ENCODE measurements at regions not wholly inside any gene's neighbourhood (a gene's known extent, or its start where the extent isn't known, plus 50 kb on each side); places are given as distances from the start of the nearest gene placed in this dataset.

DNA sequence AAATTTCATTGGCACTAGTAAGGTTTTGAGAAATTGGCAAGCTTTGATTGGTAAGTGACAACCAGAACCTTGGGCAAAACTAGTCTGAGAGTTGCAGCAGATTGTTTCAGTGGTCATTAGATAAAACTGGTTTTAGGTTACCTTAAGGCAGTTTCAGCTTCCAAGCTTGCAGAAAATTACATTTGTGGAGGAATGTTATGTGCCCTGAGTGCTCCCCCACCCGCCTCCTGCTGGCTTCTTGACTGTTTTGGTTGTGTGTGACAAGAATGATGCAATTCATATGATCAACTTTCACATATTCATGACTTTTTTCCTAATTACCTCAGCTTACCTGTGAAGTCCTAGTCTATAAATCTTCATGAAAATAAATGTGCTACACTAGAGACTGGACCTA lies 599.5 kb upstream of the ZNF804A start:
- ATAC-seq (replicated peaks in 1 of 4) (no peak), DNase-seq (no peak)
- H3K27me3 Mint-ChIP-seq: no peaks in the 10 kb centered on the region
- H3K4me1 Mint-ChIP-seq: no peaks in the 10 kb centered on the region
- no peak overlapping the region for H3K4me3 Mint-ChIP-seq
- Histone ChIP-seq H3K27ac (ENCODE audit: low read length) (no peak overlapping the region), H3K9me3 (no peaks in the 10 kb centered on the region), H3K4me1 (ENCODE audit: control insufficient read depth in 1 of 2, extremely low read depth in 1 of 2, insufficient read depth in 2 of 2, low read length in 2 of 2) (no peaks in the 10 kb centered on the region), H3K27me3 (replicated peaks in 1 of 2; ENCODE audit: control insufficient read depth in 2 of 2, extremely low read depth in 1 of 2, insufficient read depth in 2 of 2, low read length in 1 of 2) (no peaks in the 10 kb centered on the region), H3K36me3 (ENCODE audit: control insufficient read depth in 2 of 2, extremely low read depth in 1 of 2, insufficient read depth in 1 of 2, low read length in 1 of 2) (no peaks in the 10 kb centered on the region), H3K4me3 (ENCODE audit: control insufficient read depth in 1 of 2, extremely low read depth in 1 of 2, low read length in 1 of 2) (no peak overlapping the region)
- H3K9me3 Mint-ChIP-seq: peaks cover 0 to 14% (median 0%) of the 10 kb centered on the region in 3 donors
- no CpG with 5 or more reads among the region's 1 CpG for WGBS (ENCODE audit: insufficient coverage)
- no peak overlapping the region for H3K27ac Mint-ChIP-seq
- CTCF ChIA-PET: no interaction called here
- H3K36me3 Mint-ChIP-seq: no peaks in the 10 kb centered on the region
- POLR2A ChIA-PET: no interaction called here

DNA sequence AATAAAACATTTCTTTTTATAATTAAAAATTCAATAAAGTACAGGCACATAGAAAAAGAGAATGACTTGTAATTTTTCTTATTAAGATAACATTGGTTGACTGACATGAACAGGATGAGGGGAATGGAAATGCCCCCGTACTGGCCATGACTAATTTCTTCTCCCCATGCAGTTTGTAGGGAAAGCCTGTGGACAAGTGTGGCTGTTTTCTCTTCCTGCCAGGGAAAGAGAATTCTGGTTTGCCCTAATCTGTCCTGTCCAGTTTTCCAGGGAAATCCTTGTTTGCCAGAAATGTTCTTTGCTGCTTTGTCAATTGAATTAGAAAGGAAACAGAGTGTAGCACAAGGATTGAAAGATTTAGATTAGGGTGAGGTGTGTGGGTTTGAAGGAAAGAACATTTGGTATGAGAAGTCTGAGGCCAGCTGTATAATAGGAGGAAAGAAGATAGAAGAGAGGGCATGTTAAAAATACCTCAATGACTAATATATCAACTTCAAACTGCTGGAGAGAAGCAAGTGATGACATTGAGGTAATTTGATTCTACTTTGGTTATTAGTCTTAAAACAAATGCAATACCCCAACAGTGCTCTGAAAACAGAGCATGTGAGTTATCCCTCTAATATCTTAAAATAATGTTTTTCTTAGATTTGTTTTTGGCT lies 593.9 kb upstream of the ZNF804A start:
- ATAC-seq (replicated peaks in 1 of 4): no peak
- H3K36me3 ChIP-seq (ENCODE audit: control insufficient read depth in 2 of 2, extremely low read depth in 1 of 2, insufficient read depth in 1 of 2, low read length in 1 of 2): no peaks in the 10 kb centered on the region
- H3K4me3 ChIP-seq (ENCODE audit: control insufficient read depth in 1 of 2, extremely low read depth in 1 of 2, low read length in 1 of 2): no peak overlapping the region
- H3K9me3 ChIP-seq: no peaks in the 10 kb centered on the region
- ChIA-PET POLR2A (no interaction called here), CTCF (no interaction called here)
- H3K27ac Mint-ChIP-seq: no peak overlapping the region
- no peak overlapping the region for H3K4me3 Mint-ChIP-seq
- no peaks in the 10 kb centered on the region for H3K4me1 Mint-ChIP-seq
- H3K4me1 ChIP-seq (ENCODE audit: control insufficient read depth in 1 of 2, extremely low read depth in 1 of 2, insufficient read depth in 2 of 2, low read length in 2 of 2): no peaks in the 10 kb centered on the region
- no peak overlapping the region for H3K27ac ChIP-seq (ENCODE audit: low read length)
- no peaks in the 10 kb centered on the region for H3K27me3 ChIP-seq (replicated peaks in 1 of 2; ENCODE audit: control insufficient read depth in 2 of 2, extremely low read depth in 1 of 2, insufficient read depth in 2 of 2, low read length in 1 of 2)
- H3K27me3 Mint-ChIP-seq: no peaks in the 10 kb centered on the region
- WGBS (ENCODE audit: insufficient coverage): 20% methylated on average over 1 of the region's 1 CpG
- no peaks in the 10 kb centered on the region for H3K36me3 Mint-ChIP-seq
- no peak for DNase-seq
- H3K9me3 Mint-ChIP-seq: peaks cover 0 to 4% (median 0%) of the 10 kb centered on the region in 3 donors

DNA sequence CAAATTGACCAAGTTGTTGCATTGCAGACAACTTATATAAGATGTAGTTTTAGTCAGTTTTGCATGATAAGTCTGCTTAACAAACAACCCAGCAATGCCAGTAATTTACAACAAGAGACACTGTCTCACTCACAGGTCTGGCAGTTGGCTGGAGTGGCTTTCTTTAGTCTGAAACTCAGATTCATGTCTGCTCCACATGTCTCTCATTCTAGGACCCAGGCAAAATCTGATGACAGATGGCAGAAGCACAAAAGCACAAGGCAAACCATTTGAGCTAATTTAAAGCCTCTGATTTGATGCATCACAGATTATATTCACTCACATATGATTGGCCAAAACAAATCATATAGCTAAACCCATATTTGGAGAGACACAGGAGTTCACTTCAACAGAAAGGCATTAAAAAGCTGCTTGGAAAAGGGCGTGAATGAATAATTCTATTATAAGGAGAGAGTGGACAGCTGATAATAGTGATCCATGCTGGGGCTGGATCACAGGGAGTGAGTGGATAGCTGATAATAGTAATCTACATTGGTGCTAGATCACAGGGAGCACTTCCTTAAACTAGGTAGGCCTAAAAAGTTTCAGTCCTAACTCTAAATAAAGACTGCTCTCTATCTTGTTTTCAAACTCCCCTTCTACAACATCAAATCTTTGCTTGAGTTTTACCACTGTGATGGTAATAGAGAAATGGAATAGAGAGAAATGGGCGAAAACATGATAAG lies 593.2 kb upstream of the ZNF804A start:
- ChIA-PET CTCF (no interaction called here), POLR2A (no interaction called here)
- H3K27ac Mint-ChIP-seq: no peak overlapping the region
- peaks cover 0 to 4% (median 0%) of the 10 kb centered on the region in 3 donors for H3K9me3 Mint-ChIP-seq
- WGBS (ENCODE audit: insufficient coverage): no CpG with 5 or more reads among the region's 2 CpGs
- no peaks in the 10 kb centered on the region for H3K4me1 ChIP-seq (ENCODE audit: control insufficient read depth in 1 of 2, extremely low read depth in 1 of 2, insufficient read depth in 2 of 2, low read length in 2 of 2)
- no peak overlapping the region for H3K27ac ChIP-seq (ENCODE audit: low read length)
- H3K36me3 Mint-ChIP-seq: no peaks in the 10 kb centered on the region
- no peaks in the 10 kb centered on the region for H3K4me1 Mint-ChIP-seq
- no peak overlapping the region for H3K4me3 Mint-ChIP-seq
- no peak for ATAC-seq (replicated peaks in 1 of 4)
- DNase-seq: no peak
- no peaks in the 10 kb centered on the region for H3K27me3 ChIP-seq (replicated peaks in 1 of 2; ENCODE audit: control insufficient read depth in 2 of 2, extremely low read depth in 1 of 2, insufficient read depth in 2 of 2, low read length in 1 of 2)
- H3K27me3 Mint-ChIP-seq: no peaks in the 10 kb centered on the region
- no peaks in the 10 kb centered on the region for H3K36me3 ChIP-seq (ENCODE audit: control insufficient read depth in 2 of 2, extremely low read depth in 1 of 2, insufficient read depth in 1 of 2, low read length in 1 of 2)
- H3K9me3 ChIP-seq: no peaks in the 10 kb centered on the region
- no peak overlapping the region for H3K4me3 ChIP-seq (ENCODE audit: control insufficient read depth in 1 of 2, extremely low read depth in 1 of 2, low read length in 1 of 2)

- Histone ChIP-seq H3K9me3 (no peaks in the 10 kb centered on the region), H3K27me3 (replicated peaks in 1 of 2; ENCODE audit: control insufficient read depth in 2 of 2, extremely low read depth in 1 of 2, insufficient read depth in 2 of 2, low read length in 1 of 2) (no peaks in the 10 kb centered on the region), H3K36me3 (ENCODE audit: control insufficient read depth in 2 of 2, extremely low read depth in 1 of 2, insufficient read depth in 1 of 2, low read length in 1 of 2) (no peaks in the 10 kb centered on the region), H3K4me1 (ENCODE audit: control insufficient read depth in 1 of 2, extremely low read depth in 1 of 2, insufficient read depth in 2 of 2, low read length in 2 of 2) (no peaks in the 10 kb centered on the region), H3K4me3 (ENCODE audit: control insufficient read depth in 1 of 2, extremely low read depth in 1 of 2, low read length in 1 of 2) (no peak overlapping the region), H3K27ac (ENCODE audit: low read length) (no peak overlapping the region)
- ChIA-PET CTCF (no interaction called here), POLR2A (no interaction called here)
- Mint-ChIP-seq H3K4me1 (no peaks in the 10 kb centered on the region), H3K27ac (no peak overlapping the region), H3K36me3 (no peaks in the 10 kb centered on the region), H3K27me3 (no peaks in the 10 kb centered on the region), H3K4me3 (no peak overlapping the region), H3K9me3 (peaks cover 0 to 4% (median 4%) of the 10 kb centered on the region in 3 donors)
- ATAC-seq (replicated peaks in 1 of 4) (no peak), DNase-seq (no peak)
- no CpG with 5 or more reads among the region's 1 CpG for WGBS (ENCODE audit: insufficient coverage)
Measured at GRCh38 chr2:184006998-184007397, 591.3 kb upstream of the ZNF804A start.

- Histone ChIP-seq H3K4me1 (ENCODE audit: control insufficient read depth in 1 of 2, extremely low read depth in 1 of 2, insufficient read depth in 2 of 2, low read length in 2 of 2) (no peaks in the 10 kb centered on the region), H3K27me3 (replicated peaks in 1 of 2; ENCODE audit: control insufficient read depth in 2 of 2, extremely low read depth in 1 of 2, insufficient read depth in 2 of 2, low read length in 1 of 2) (no peaks in the 10 kb centered on the region), H3K4me3 (ENCODE audit: control insufficient read depth in 1 of 2, extremely low read depth in 1 of 2, low read length in 1 of 2) (no peak overlapping the region), H3K9me3 (no peaks in the 10 kb centered on the region), H3K27ac (ENCODE audit: low read length) (no peak overlapping the region), H3K36me3 (ENCODE audit: control insufficient read depth in 2 of 2, extremely low read depth in 1 of 2, insufficient read depth in 1 of 2, low read length in 1 of 2) (no peaks in the 10 kb centered on the region)
- Mint-ChIP-seq H3K27me3 (no peaks in the 10 kb centered on the region), H3K36me3 (no peaks in the 10 kb centered on the region), H3K27ac (no peak overlapping the region), H3K4me1 (no peaks in the 10 kb centered on the region), H3K4me3 (no peak overlapping the region), H3K9me3 (peaks cover 0 to 10% (median 3%) of the 10 kb centered on the region in 3 donors)
- no peak for DNase-seq
- no CpG with 5 or more reads among the region's 1 CpG for WGBS (ENCODE audit: insufficient coverage)
- ChIA-PET POLR2A (no interaction called here), CTCF (no interaction called here)
- ATAC-seq (replicated peaks in 1 of 4): no peak
Measured at GRCh38 chr2:184026961-184027360, 571.4 kb upstream of the ZNF804A start.

DNA sequence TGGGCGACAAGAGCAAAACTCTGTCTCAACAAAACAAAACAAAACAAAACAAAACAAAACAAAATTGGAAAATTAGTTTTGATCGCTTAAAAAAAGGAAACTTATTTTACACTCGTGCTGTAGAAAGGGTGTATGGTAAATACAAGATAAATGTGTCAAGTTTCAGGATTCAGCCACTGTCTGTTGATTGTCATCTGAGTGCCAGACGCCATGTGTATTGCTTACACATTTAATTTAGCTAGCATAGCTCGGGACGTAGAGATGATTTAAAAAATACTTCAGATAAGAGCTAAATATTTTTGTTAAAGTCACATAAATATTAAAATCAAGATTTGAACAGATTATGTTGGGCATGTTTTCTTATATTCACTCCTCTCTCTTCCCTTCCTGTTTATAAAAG lies 568.1 kb upstream of the ZNF804A start:
- no peaks in the 10 kb centered on the region for H3K27me3 Mint-ChIP-seq
- H3K9me3 ChIP-seq: no peaks in the 10 kb centered on the region
- no peak for DNase-seq
- H3K27me3 ChIP-seq (replicated peaks in 1 of 2; ENCODE audit: control insufficient read depth in 2 of 2, extremely low read depth in 1 of 2, insufficient read depth in 2 of 2, low read length in 1 of 2): no peaks in the 10 kb centered on the region
- ChIA-PET CTCF (no interaction called here), POLR2A (no interaction called here)
- H3K4me3 ChIP-seq (ENCODE audit: control insufficient read depth in 1 of 2, extremely low read depth in 1 of 2, low read length in 1 of 2): no peak overlapping the region
- no peaks in the 10 kb centered on the region for H3K36me3 Mint-ChIP-seq
- no peaks in the 10 kb centered on the region for H3K4me1 Mint-ChIP-seq
- H3K9me3 Mint-ChIP-seq: no peaks in the 10 kb centered on the region
- WGBS (ENCODE audit: insufficient coverage): 33% methylated on average over 1 of the region's 6 CpGs
- no peak for ATAC-seq (replicated peaks in 1 of 4)
- H3K36me3 ChIP-seq (ENCODE audit: control insufficient read depth in 2 of 2, extremely low read depth in 1 of 2, insufficient read depth in 1 of 2, low read length in 1 of 2): no peaks in the 10 kb centered on the region
- H3K27ac Mint-ChIP-seq: no peak overlapping the region
- no peak overlapping the region for H3K27ac ChIP-seq (ENCODE audit: low read length)
- H3K4me1 ChIP-seq (ENCODE audit: control insufficient read depth in 1 of 2, extremely low read depth in 1 of 2, insufficient read depth in 2 of 2, low read length in 2 of 2): no peaks in the 10 kb centered on the region
- no peak overlapping the region for H3K4me3 Mint-ChIP-seq
